H1 (cell line): ENCODE measurements at regions not wholly inside any gene's neighbourhood (a gene's known extent, or its start where the extent isn't known, plus 50 kb on each side); places are given as distances from the start of the nearest gene placed in this dataset.

Experiments
- CTCF ChIA-PET: fragments of 300-600 bp; sonication (Branson Sonifier 250); formaldehyde crosslinking; loops from one replicate; lab custom pipeline; 2021; ENCODE audit not compliant: partially characterized antibody; lab: Charles Lee
- POLR2A ChIA-PET: fragments of 300-600 bp; sonication (Branson Sonifier 250); formaldehyde crosslinking; loops from one replicate; lab custom pipeline; 2021; ENCODE audit warnings: inconsistent platforms; ENCODE audit not compliant: partially characterized antibody; lab: Charles Lee
- DNase-seq, 2 experiments: peaks; one replicate each; pipeline versions ENCODE4 v3.0.0 to v3.0.0-alpha.2; 2010 to 2022; ENCODE audit warnings: low spot score in 2 of 2, low read depth in 1 of 2, mixed read lengths in 1 of 2
- FAIRE-seq: peaks from 2 replicates; lab custom pipeline; 2011; peaks lifted over from hg19 to GRCh38; lab: Jason Lieb, UNC
- H2AFZ ChIP-seq: 2 replicates; pipeline ENCODE4 v1.8.1; 2012; ENCODE audit warnings: low read length, inconsistent platforms
- H2AK5ac ChIP-seq: 2 replicates; pipeline ENCODE4 v1.6.1; 2013; ENCODE audit warnings: low read depth, low read length
- H2BK120ac ChIP-seq: replicated peaks from 2 replicates; pipeline ENCODE3; 2013; ENCODE audit warnings: low read depth, low read length, inconsistent platforms
- H2BK12ac ChIP-seq: 2 replicates; pipeline ENCODE4 v1.6.1; 2013; ENCODE audit warnings: low read depth, low read length
- H2BK15ac ChIP-seq: 2 replicates; pipeline ENCODE4 v1.6.1; 2013; ENCODE audit warnings: low read length
- H2BK20ac ChIP-seq: 2 replicates; pipeline ENCODE4 v1.6.1; 2013; ENCODE audit warnings: low read length
- H2BK5ac ChIP-seq: 2 replicates; pipeline ENCODE4 v1.6.1; 2013; ENCODE audit warnings: low read depth, low read length
- H3K14ac ChIP-seq: 2 replicates; pipeline ENCODE4 v1.6.1; 2013; ENCODE audit warnings: inconsistent platforms; ENCODE audit not compliant: insufficient read length
- H3K18ac ChIP-seq: 2 replicates; pipeline ENCODE4 v1.6.1; 2013; ENCODE audit warnings: low read length; ENCODE audit errors: extremely low read depth
- H3K23ac ChIP-seq: 2 replicates; pipeline ENCODE4 v1.6.1; 2013; ENCODE audit warnings: inconsistent platforms; ENCODE audit not compliant: insufficient read length
- H3K23me2 ChIP-seq: 2 replicates; pipeline ENCODE4 v1.6.1; 2013; ENCODE audit warnings: low read depth, low read length
- H3K27ac ChIP-seq: 2 replicates; pipeline ENCODE4 v1.6.1; 2011; ENCODE audit warnings: low read depth, low read length, inconsistent platforms
- H3K27me3 ChIP-seq, 4 experiments: replicated peaks in 1 of 4; 1 replicate in 1 of 4; 2 replicates in 3 of 4; pipeline versions ENCODE4 v1.6.1 to v1.8.1; 2011 to 2013; ENCODE audit warnings: low read length in 3 of 4, mild to moderate bottlenecking in 3 of 4, inconsistent platforms in 2 of 4, mixed read lengths in 2 of 4, moderate library complexity in 1 of 4; ENCODE audit not compliant: control insufficient read depth in 3 of 4, insufficient read depth in 3 of 4; ENCODE audit errors: extremely low read depth in 1 of 4
- H3K36me3 ChIP-seq, 4 experiments: 2 replicates each; pipeline versions ENCODE4 v1.6.1 to v1.8.1; 2011 to 2013; ENCODE audit warnings: mild to moderate bottlenecking in 4 of 4, low read length in 3 of 4, moderate library complexity in 2 of 4, control low read depth in 1 of 4, inconsistent platforms in 1 of 4; ENCODE audit not compliant: insufficient read depth in 4 of 4, control insufficient read depth in 2 of 4
- H3K4ac ChIP-seq: replicated peaks from 2 replicates; pipeline ENCODE3; 2013; ENCODE audit warnings: low read length, low read depth, mixed read lengths, inconsistent platforms; ENCODE audit not compliant: insufficient read length
- H3K4me1 ChIP-seq, 4 experiments: replicated peaks in 1 of 4; 1 replicate in 1 of 4; 2 replicates in 3 of 4; pipeline versions ENCODE4 v1.6.1 to v1.8.1; 2011 to 2013; ENCODE audit warnings: low read length in 3 of 4, inconsistent platforms in 2 of 4, mixed read lengths in 1 of 4; ENCODE audit not compliant: insufficient read depth in 4 of 4, control insufficient read depth in 3 of 4
- H3K4me2 ChIP-seq, 2 experiments: 2 replicates each; pipeline versions ENCODE4 v1.6.1 to v1.8.1; 2011 to 2013; ENCODE audit warnings: low read depth in 2 of 2, low read length in 2 of 2, control low read depth in 1 of 2, inconsistent platforms in 1 of 2, mild to moderate bottlenecking in 1 of 2; ENCODE audit not compliant: insufficient read depth in 1 of 2
- H3K4me3 ChIP-seq, 4 experiments: fragments of 200-600, 300-600 bp in 1 of 4; sonication (generic), shearing (Covaris generic), sonication (Bioruptor Twin) in 1 of 4; 2 replicates each; pipeline versions ENCODE4 v1.5.1 to v1.8.1; 2011 to 2016; ENCODE audit warnings: low read length in 4 of 4, low read depth in 3 of 4, control low read depth in 2 of 4, inconsistent platforms in 2 of 4, mild to moderate bottlenecking in 2 of 4, mixed read lengths in 1 of 4, moderate library complexity in 1 of 4; ENCODE audit not compliant: insufficient read depth in 2 of 4; ENCODE audit errors: extremely low read depth in 1 of 4
- H3K56ac ChIP-seq: replicated peaks from 2 replicates; pipeline ENCODE3; 2013; ENCODE audit warnings: low read depth, mild to moderate bottlenecking, mixed read lengths, low read length, inconsistent platforms; ENCODE audit not compliant: insufficient read length
- H3K79me1 ChIP-seq: 2 replicates; pipeline ENCODE4 v1.6.1; 2013; ENCODE audit warnings: low read depth, low read length, control low read depth
- H3K79me2 ChIP-seq, 2 experiments: 2 replicates each; pipeline versions ENCODE4 v1.6.1 to v1.8.1; 2012 to 2013; ENCODE audit warnings: low read length in 2 of 2, mild to moderate bottlenecking in 2 of 2, inconsistent platforms in 1 of 2; ENCODE audit not compliant: insufficient read depth in 2 of 2, control insufficient read depth in 1 of 2
- H3K9ac ChIP-seq, 4 experiments: replicated peaks in 1 of 4; 1 replicate in 1 of 4; 2 replicates in 3 of 4; pipeline versions ENCODE4 v1.6.1 to v1.8.1; 2011 to 2013; ENCODE audit warnings: low read depth in 3 of 4, low read length in 3 of 4, control low read depth in 2 of 4, mild to moderate bottlenecking in 2 of 4, moderate library complexity in 2 of 4, inconsistent platforms in 1 of 4; ENCODE audit errors: extremely low read depth in 1 of 4
- H3K9me3 ChIP-seq, 2 experiments: 2 replicates each; pipeline versions ENCODE4 v1.6.1 to v1.8.1; 2012 to 2013; ENCODE audit warnings: mild to moderate bottlenecking in 2 of 2, moderate library complexity in 2 of 2, control low read depth in 1 of 2, inconsistent platforms in 1 of 2, low read depth in 1 of 2, low read length in 1 of 2, mixed read lengths in 1 of 2; ENCODE audit not compliant: insufficient read depth in 2 of 2
- H4K20me1 ChIP-seq, 2 experiments: replicated peaks in 1 of 2; 2 replicates each; pipeline versions ENCODE3 to v1.8.1; 2011 to 2013; ENCODE audit warnings: inconsistent platforms in 2 of 2, low read length in 2 of 2, mild to moderate bottlenecking in 1 of 2; ENCODE audit not compliant: insufficient read depth in 2 of 2, control insufficient read depth in 1 of 2
- H4K5ac ChIP-seq: 2 replicates; pipeline ENCODE4 v1.6.1; 2013; ENCODE audit warnings: low read length, low read depth, mixed read lengths, inconsistent platforms; ENCODE audit not compliant: insufficient read length
- H4K8ac ChIP-seq: 2 replicates; pipeline ENCODE4 v1.8.0; 2013; ENCODE audit warnings: mild to moderate bottlenecking, moderate library complexity, low read length, inconsistent platforms; ENCODE audit not compliant: insufficient read depth; ENCODE audit errors: extremely low read depth
- H4K91ac ChIP-seq: replicated peaks from 2 replicates; pipeline ENCODE3; 2013; ENCODE audit warnings: low read length, mixed read lengths, inconsistent platforms; ENCODE audit not compliant: insufficient read length
- CHD1 ChIP-seq: IDR thresholded peaks from 2 replicates; pipeline ENCODE4 v1.6.1; 2012; ENCODE audit warnings: low read depth, low read length, improper control_type of control experiment
- CREB1 ChIP-seq: IDR thresholded peaks from 2 replicates; pipeline ENCODE4 v1.6.1; 2012; ENCODE audit warnings: inconsistent platforms
- GABPA ChIP-seq: IDR thresholded peaks from 2 replicates; pipeline ENCODE4 v1.6.1; 2011; ENCODE audit warnings: mild to moderate bottlenecking, low read length, moderate library complexity, borderline replicate concordance; ENCODE audit not compliant: insufficient read depth
- HDAC2 ChIP-seq, 2 experiments: fragments of 300-600 bp in 1 of 2; sonication (generic) in 1 of 2; IDR thresholded peaks; 2 replicates each; pipeline ENCODE4 v1.6.1; 2011 to 2012; ENCODE audit warnings: low read depth in 2 of 2, low read length in 2 of 2, mild to moderate bottlenecking in 2 of 2, moderate library complexity in 2 of 2, borderline replicate concordance in 1 of 2, inconsistent platforms in 1 of 2
- RAD21 ChIP-seq, 2 experiments: IDR thresholded peaks in 1 of 2; conservative IDR thresholded peaks in 1 of 2; 2 replicates each; pipeline ENCODE4 v1.6.1; 2011; ENCODE audit warnings: low read depth in 2 of 2, low read length in 2 of 2, improper control_type of control experiment in 1 of 2, inconsistent platforms in 1 of 2, mild to moderate bottlenecking in 1 of 2, moderate library complexity in 1 of 2
- SIRT6 ChIP-seq: IDR thresholded peaks from one replicate; pipeline ENCODE4 v1.7.1; 2012; ENCODE audit warnings: low read length, inconsistent platforms
- SP1 ChIP-seq: IDR thresholded peaks from 2 replicates; pipeline ENCODE4 v1.6.1; 2011; ENCODE audit warnings: low read depth, low read length
- SP2 ChIP-seq: IDR thresholded peaks from 2 replicates; pipeline ENCODE4 v1.6.1; 2012; ENCODE audit warnings: mild to moderate bottlenecking, low read length, inconsistent platforms
- TBP ChIP-seq: IDR thresholded peaks from 2 replicates; pipeline ENCODE4 v1.6.1; 2011; ENCODE audit warnings: low read depth, low read length, improper control_type of control experiment
- YY1 ChIP-seq: IDR thresholded peaks from 2 replicates; pipeline ENCODE4 v1.6.1; 2011; ENCODE audit warnings: low read depth, mild to moderate bottlenecking, low read length
- WGBS, 2 experiments: shearing (Covaris generic) in 1 of 2; methylation state at CpG; one replicate each; pipeline versions ENCODE4 v1.1.6 to v1.1.7; 2013 to 2015; ENCODE audit warnings: low lambda C conversion rate in 2 of 2, mixed read lengths in 2 of 2, inconsistent platforms in 1 of 2, low coverage in 1 of 2, missing lambda C conversion rate in 1 of 2; ENCODE audit not compliant: insufficient replicate concordance in 2 of 2, insufficient coverage in 1 of 2, insufficient read length in 1 of 2; ENCODE audit errors: extremely low coverage in 1 of 2, missing lambda C conversion rate in 1 of 2; 5-methylcytosine and 5-hydroxymethylcytosine counted together

GRCh38 chr7:104958371-104958865, 55.6 kb upstream of the KMT2E start:
- WGBS, 2 experiments = 86% methylated on average over 3 of the region's 3 CpGs; no CpG with 5 or more reads in 1 of the 2 experiments
- Histone ChIP-seq H3K79me1 (no peaks in the 10 kb centered on the region), H3K18ac (no peak overlapping the region), H3K9ac (no peak overlapping the region), H3K14ac (no peak overlapping the region), H3K27ac (no peak overlapping the region), H2BK15ac (no peak overlapping the region), H2BK12ac (no peak overlapping the region), H3K23me2 (no peaks in the 10 kb centered on the region), H3K4me2 (no peak overlapping the region), H2AK5ac (no peak overlapping the region), H3K4me1 (no peaks in the 10 kb centered on the region), H4K91ac (no peak overlapping the region), H3K4ac (no peak overlapping the region), H2AFZ (no peak overlapping the region), H2BK20ac (no peak overlapping the region), H4K5ac (no peak overlapping the region), H3K79me2 (no peaks in the 10 kb centered on the region), H2BK5ac (no peak overlapping the region), H3K23ac (no peak overlapping the region), H3K9me3 (no peaks in the 10 kb centered on the region), H2BK120ac (no peak overlapping the region), H4K20me1 (no peaks in the 10 kb centered on the region), H4K8ac (no peak overlapping the region), H3K27me3 (no peaks in the 10 kb centered on the region), H3K4me3 (no peak overlapping the region), H3K56ac (no peak overlapping the region), H3K36me3 (no peaks in the 10 kb centered on the region)
- FAIRE-seq (no peak), DNase-seq (no peak)
- no peak for TF ChIP-seq SIRT6
- TF ChIP-seq CREB1 = no peak
- no peak for TF ChIP-seq CHD1
- no peak for TF ChIP-seq HDAC2 (IDR thresholded peaks at IDR 0.05; ENCODE audit: borderline replicate concordance in 1 of 2, low read depth in 2 of 2, low read length in 2 of 2)
- no peak for TF ChIP-seq GABPA
- no peak for TF ChIP-seq SP2
- no peak for TF ChIP-seq TBP
- no peak for TF ChIP-seq SP1
- no peak for TF ChIP-seq YY1
- no peak for TF ChIP-seq RAD21 (IDR thresholded peaks at IDR 0.05 in 1 of 2, conservative IDR thresholded peaks at IDR 0.05 in 1 of 2; ENCODE audit: low read depth in 2 of 2, low read length in 2 of 2)
- ChIA-PET CTCF (no interaction called here), POLR2A (no interaction called here)
